HCT116 (cell line): ENCODE measurements at regions not wholly inside any gene's neighbourhood (a gene's known extent, or its start where the extent isn't known, plus 50 kb on each side); places are given as distances from the start of the nearest gene placed in this dataset.

Experiments
- ATAC-seq: fragments of 200-7000 bp; cut with Tn5 transposase; 2 replicates; pipeline ENCODE4 v1.9.1; 2020; ENCODE audit warnings: mild to moderate bottlenecking, moderate library complexity
- BruUV-seq: library from RNA; stranded (reverse); fragments of 400-500 nt; replicated peaks from 2 replicates; lab custom pipeline; 2021; lab: Mats Ljungman, UMichigan
- CTCF ChIA-PET: fragments of 300-600 bp; sonication (Branson Sonifier 250); formaldehyde crosslinking; loops from one replicate; lab custom pipeline; 2021; ENCODE audit warnings: antibody characterized with exemption; lab: Charles Lee
- POLR2A ChIA-PET: fragments of 300-600, 350-600 bp; sonication (Branson Sonifier 250); formaldehyde crosslinking; loops from one replicate; lab custom pipeline; 2021; ENCODE audit warnings: antibody characterized with exemption; lab: Charles Lee
- RAD21 ChIA-PET, 2 experiments: fragments of 300-600 bp; sonication (Branson Sonifier 250); formaldehyde crosslinking; loops; one replicate each; lab custom pipeline; 2023; ENCODE audit warnings: low total read pairs in 2 of 2; ENCODE audit not compliant: uncharacterized antibody in 2 of 2, unreplicated experiment in 2 of 2, low non-redundant PET in 1 of 2; lab: Charles Lee
- DNase-seq: peaks from one replicate; pipeline ENCODE4 v3.0.0-alpha.2; 2010; ENCODE audit warnings: low read depth, low spot score
- H2AFZ ChIP-seq: fragments of 200-600 bp; shearing (Covaris generic), sonication (generic); 2 replicates; pipeline ENCODE4 v1.6.1; 2017; ENCODE audit warnings: low read depth, mixed run types, mixed read lengths, antibody characterized with exemption, low read length; ENCODE audit not compliant: poor library complexity, severe bottlenecking
- H3K27ac ChIP-seq: 2 replicates; pipeline ENCODE4 v1.5.1; 2012; ENCODE audit warnings: low read depth, low read length
- H3K27me3 ChIP-seq: fragments of 200-600 bp; sonication (generic); 2 replicates; pipeline ENCODE4 v1.6.1; 2016; ENCODE audit warnings: mixed run types, low read length, mixed read lengths; ENCODE audit not compliant: insufficient read depth
- H3K36me3 ChIP-seq, 2 experiments: fragments of 200-500 bp in 1 of 2; fragments of 200-600 bp in 1 of 2; sonication (Bioruptor generic) in 1 of 2; sonication (generic) in 1 of 2; 2 replicates each; pipeline versions ENCODE4 v1.5.1 to v1.6.1; 2014 to 2016; ENCODE audit warnings: low read length in 2 of 2, inconsistent platforms in 1 of 2, mixed read lengths in 1 of 2, mixed run types in 1 of 2; ENCODE audit not compliant: insufficient read depth in 2 of 2, control insufficient read depth in 1 of 2
- H3K4me1 ChIP-seq, 2 experiments: fragments of 200-600 bp in 1 of 2; sonication (generic) in 1 of 2; 2 replicates each; pipeline versions ENCODE4 v1.5.1 to v1.6.1; 2012 to 2017; ENCODE audit warnings: low read length in 2 of 2, inconsistent platforms in 1 of 2, mild to moderate bottlenecking in 1 of 2, mixed read lengths in 1 of 2, mixed run types in 1 of 2, moderate library complexity in 1 of 2; ENCODE audit not compliant: insufficient read depth in 2 of 2, control insufficient read depth in 1 of 2
- H3K4me2 ChIP-seq: fragments of 200-600 bp; sonication (generic); 2 replicates; pipeline ENCODE4 v1.6.1; 2017; ENCODE audit warnings: mixed run types, low read length, mixed read lengths
- H3K4me3 ChIP-seq, 2 experiments: fragments of 200-600 bp in 1 of 2; sonication (generic) in 1 of 2; replicated peaks in 1 of 2; 2 replicates each; pipeline ENCODE4 v1.5.1; 2011 to 2016; ENCODE audit warnings: low read length in 2 of 2, control low read depth in 1 of 2, low read depth in 1 of 2, mild to moderate bottlenecking in 1 of 2, mixed read lengths in 1 of 2, mixed run types in 1 of 2
- H3K79me2 ChIP-seq: fragments of 200-600 bp; sonication (generic); 2 replicates; pipeline ENCODE4 v1.6.1; 2017; ENCODE audit warnings: mild to moderate bottlenecking, mixed run types, low read length, moderate library complexity, mixed read lengths; ENCODE audit not compliant: insufficient read depth
- H3K9ac ChIP-seq: fragments of 200-600 bp; sonication (generic); 2 replicates; pipeline ENCODE4 v1.6.1; 2016; ENCODE audit warnings: low read length, mixed read lengths
- H3K9me2 ChIP-seq: fragments of 200-600 bp; sonication (generic), shearing (Covaris generic); 2 replicates; pipeline ENCODE4 v1.6.1; 2017; ENCODE audit warnings: mixed run types, mild to moderate bottlenecking, moderate library complexity; ENCODE audit not compliant: insufficient read depth
- H3K9me3 ChIP-seq, 2 experiments: fragments of 200-500 bp in 1 of 2; fragments of 200-600 bp in 1 of 2; sonication (Bioruptor generic) in 1 of 2; sonication (generic) in 1 of 2; 2 replicates each; pipeline ENCODE4 v1.6.1; 2014 to 2017; ENCODE audit warnings: low read length in 2 of 2, mixed read lengths in 2 of 2, inconsistent platforms in 1 of 2, low read depth in 1 of 2, mild to moderate bottlenecking in 1 of 2, mixed run types in 1 of 2, moderate library complexity in 1 of 2; ENCODE audit not compliant: control insufficient read depth in 1 of 2, insufficient read depth in 1 of 2
- H4K20me1 ChIP-seq: fragments of 200-600 bp; sonication (generic), shearing (Covaris generic); 2 replicates; pipeline ENCODE4 v1.6.1; 2017; ENCODE audit warnings: mixed run types, mild to moderate bottlenecking, moderate library complexity; ENCODE audit not compliant: insufficient read depth
- ATF3 ChIP-seq: IDR thresholded peaks from 2 replicates; pipeline ENCODE4 v1.6.1; 2012
- CBX3 ChIP-seq: IDR thresholded peaks from 2 replicates; pipeline ENCODE4 v1.6.1; 2012; ENCODE audit warnings: low read depth
- CEBPB ChIP-seq: IDR thresholded peaks from 2 replicates; pipeline ENCODE4 v1.6.1; 2012; ENCODE audit warnings: low read depth
- CTCF ChIP-seq, 3 experiments: fragments of 200-600 bp in 1 of 3; sonication (generic) in 1 of 3; IDR thresholded peaks in 2 of 3; conservative IDR thresholded peaks in 1 of 3; 2 replicates each; pipeline ENCODE4 v1.5.1; 2012 to 2017; ENCODE audit warnings: low read depth in 2 of 3, low read length in 2 of 3, antibody characterized with exemption in 1 of 3, borderline replicate concordance in 1 of 3, control low read depth in 1 of 3, mild to moderate bottlenecking in 1 of 3, mixed read lengths in 1 of 3, mixed run types in 1 of 3, moderate library complexity in 1 of 3; ENCODE audit not compliant: insufficient read depth in 1 of 3
- ELF1 ChIP-seq: IDR thresholded peaks from 2 replicates; pipeline ENCODE4 v1.6.1; 2012; ENCODE audit warnings: low read depth, borderline replicate concordance
- EZH2 ChIP-seq: fragments of 200-600 bp; sonication (generic); IDR thresholded peaks from 2 replicates; pipeline ENCODE4 v1.6.1; 2017; ENCODE audit warnings: antibody characterized with exemption, mixed run types
- MAX ChIP-seq: IDR thresholded peaks from 2 replicates; pipeline ENCODE4 v1.6.1; 2012
- POLR2AphosphoS5 ChIP-seq: IDR thresholded peaks from 2 replicates; pipeline ENCODE4 v1.6.1; 2011; ENCODE audit warnings: mild to moderate bottlenecking, low read depth, low read length, moderate library complexity
- RAD21 ChIP-seq: IDR thresholded peaks from 2 replicates; pipeline ENCODE4 v1.6.1; 2012; ENCODE audit warnings: low read depth, mild to moderate bottlenecking
- SIN3A ChIP-seq: IDR thresholded peaks from 2 replicates; pipeline ENCODE4 v1.6.1; 2012; ENCODE audit warnings: low read depth
- SP1 ChIP-seq: IDR thresholded peaks from 2 replicates; pipeline ENCODE4 v1.6.1; 2012; ENCODE audit warnings: low read depth
- SRF ChIP-seq: IDR thresholded peaks from 2 replicates; pipeline ENCODE4 v1.6.1; 2012; ENCODE audit warnings: low read depth
- TCF7L2 ChIP-seq: IDR thresholded peaks from 2 replicates; pipeline ENCODE4 v1.7.0; 2011; ENCODE audit warnings: borderline replicate concordance, inconsistent platforms; ENCODE audit not compliant: insufficient read depth, insufficient read length; ENCODE audit errors: extremely low read depth
- YY1 ChIP-seq: IDR thresholded peaks from 2 replicates; pipeline ENCODE4 v1.6.1; 2011; ENCODE audit warnings: low read length, low read depth, moderate library complexity, mild to moderate bottlenecking; ENCODE audit not compliant: insufficient replicate concordance; ENCODE audit errors: extremely low read depth
- ZBTB33 ChIP-seq: IDR thresholded peaks from 2 replicates; pipeline ENCODE4 v1.6.1; 2011; ENCODE audit warnings: mild to moderate bottlenecking, low read length, moderate library complexity; ENCODE audit not compliant: insufficient replicate concordance; ENCODE audit errors: extremely low read depth
- ZFX ChIP-seq: fragments of 450-650 bp; IDR thresholded peaks from 2 replicates; pipeline ENCODE4 v1.6.1; 2017
- ZNF274 ChIP-seq: fragments of 200-500 bp; sonication (Bioruptor generic); IDR thresholded peaks from 2 replicates; pipeline ENCODE4 v1.6.1; 2014; ENCODE audit warnings: mild to moderate bottlenecking, low read depth, low read length, inconsistent platforms
- intact Hi-C: fragments of 100-400 bp; cut with micrococcal nuclease; formaldehyde crosslinking; loops from 2 replicates; pipeline ENCODE4 v1.10.0; 2022

- POLR2A ChIA-PET: no interaction called here
- H3K4me3 ChIP-seq: no peak overlapping the region
- RAD21 ChIA-PET: no interaction called here
- BruUV-seq: no TSS peak
- H3K9me2 ChIP-seq: no peaks in the 10 kb centered on the region
- ATAC-seq: no peak
- no peak for TF ChIP-seq RAD21
- TF ChIP-seq SP1: no peak
- TF ChIP-seq ATF3: no peak
- TF ChIP-seq YY1: no peak
- no peak for TF ChIP-seq MAX
- no peak for TF ChIP-seq SIN3A
- no peak for TF ChIP-seq TCF7L2
- TF ChIP-seq SRF: no peak
- TF ChIP-seq ELF1: no peak
- no peaks in the 10 kb centered on the region for H4K20me1 ChIP-seq
- H3K27ac ChIP-seq: no peak overlapping the region
- H3K36me3 ChIP-seq: no peaks in the 10 kb centered on the region
- H3K9ac ChIP-seq: no peak overlapping the region
- CTCF ChIA-PET: no interaction called here
- H3K79me2 ChIP-seq: no peaks in the 10 kb centered on the region
- peaks cover 2 to 4% of the 10 kb centered on the region in 2 experiments; a peak in 2 of 4 replicates for H3K4me1 ChIP-seq
- no peak overlapping the region for H2AFZ ChIP-seq
- no peak for DNase-seq
- no peaks in the 10 kb centered on the region for H3K27me3 ChIP-seq
- intact Hi-C loops: no loop called here
- no peaks in the 10 kb centered on the region for H3K9me3 ChIP-seq
- H3K4me2 ChIP-seq: no peak overlapping the region
These were observed 160.6 kb downstream of the KTN1 start for GRCh38 chr14:55740649-55740989.

- RAD21 ChIA-PET: no interaction called here
- POLR2A ChIA-PET: no interaction called here
- no TSS peak for BruUV-seq
- Histone ChIP-seq H3K27ac (no peak overlapping the region), H3K4me2 (no peak overlapping the region), H4K20me1 (no peaks in the 10 kb centered on the region), H2AFZ (no peak overlapping the region), H3K9me2 (no peaks in the 10 kb centered on the region), H3K4me3 (no peak overlapping the region), H3K4me1 (peaks cover 2 to 6% of the 10 kb centered on the region in 2 experiments; a peak in 2 of 4 replicates), H3K9ac (no peak overlapping the region), H3K9me3 (no peaks in the 10 kb centered on the region), H3K27me3 (no peaks in the 10 kb centered on the region), H3K36me3 (no peaks in the 10 kb centered on the region), H3K79me2 (no peaks in the 10 kb centered on the region)
- no peak for DNase-seq
- intact Hi-C loops: no loop called here
- CTCF ChIA-PET: interaction anchor here (1.2 kb wide), 1 partner anchor 9 kb away, joined by 4 read pairs; no protein-coding TSS in a partner anchor
- ATAC-seq: no peak
- TF ChIP-seq RAD21 (no peak), ZFX (no peak), CTCF (IDR thresholded peaks at IDR 0.05 in 2 of 3, conservative IDR thresholded peaks at IDR 0.05 in 1 of 3; ENCODE audit: borderline replicate concordance in 1 of 3, insufficient read depth in 1 of 3, low read depth in 2 of 3, low read length in 2 of 3) (no peak), ELF1 (no peak), ZBTB33 (no peak), MAX (no peak), EZH2 (no peak), CEBPB (no peak), YY1 (no peak), POLR2AphosphoS5 (no peak), CBX3 (no peak), ZNF274 (no peak)
These were observed 161.2 kb downstream of the KTN1 start for GRCh38 chr14:55741240-55741639.
